A549 (cell line): ENCODE measurements at regions not wholly inside any gene's neighbourhood (a gene's known extent, or its start where the extent isn't known, plus 50 kb on each side); places are given as distances from the start of the nearest gene placed in this dataset.

ENCODE experiments used
- BHLHE40 ChIP-seq: IDR thresholded peaks from 2 replicates; pipeline ENCODE4 v1.6.1; 2012; ENCODE audit warnings: low read depth, low read length, inconsistent platforms
- KDM5A ChIP-seq: fragments of 200-600 bp; sonication (generic); IDR thresholded peaks from 2 replicates; pipeline ENCODE4 v1.6.1; 2016; ENCODE audit warnings: antibody characterized with exemption, mild to moderate bottlenecking
- RARB ChIP-seq: fragments of 250-450 bp; sonication (Bioruptor Pico); IDR thresholded peaks from 2 replicates; pipeline ENCODE4 v1.8.0; 2021; ENCODE audit warnings: mild to moderate bottlenecking, moderate library complexity
- TF ChIP-seq, protein P1 (sequence below): fragments of >200 bp; sonication (Bioruptor Twin); formaldehyde crosslinking; IDR thresholded peaks from 3 replicates; pipeline ENCODE4 v1.5.1; 2016
- TF ChIP-seq, protein P2 (sequence below): IDR thresholded peaks from 2 replicates; pipeline ENCODE4 v1.6.1; 2012

DNA sequence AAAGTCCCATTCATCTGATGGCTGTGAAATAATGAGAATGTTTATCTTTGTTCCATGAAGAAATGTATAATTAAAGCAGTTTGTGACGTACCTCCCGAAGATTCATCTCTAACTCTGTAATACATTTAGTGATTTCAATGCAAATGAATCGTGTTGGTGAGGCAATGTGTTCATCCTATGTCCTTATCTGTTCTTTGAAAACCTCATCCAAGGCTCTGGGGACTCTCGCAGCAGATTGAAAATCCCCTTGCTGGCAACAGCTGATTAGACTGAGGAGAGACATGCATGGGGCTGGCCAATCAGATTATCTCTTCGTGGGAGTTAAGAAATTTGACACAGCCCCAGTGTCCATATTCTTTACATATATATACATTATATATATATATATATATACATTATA, 1095.4 kb upstream of the EEF2KMT start:
- no peak for TF ChIP-seq KDM5A
- TF ChIP-seq, protein P1, sequence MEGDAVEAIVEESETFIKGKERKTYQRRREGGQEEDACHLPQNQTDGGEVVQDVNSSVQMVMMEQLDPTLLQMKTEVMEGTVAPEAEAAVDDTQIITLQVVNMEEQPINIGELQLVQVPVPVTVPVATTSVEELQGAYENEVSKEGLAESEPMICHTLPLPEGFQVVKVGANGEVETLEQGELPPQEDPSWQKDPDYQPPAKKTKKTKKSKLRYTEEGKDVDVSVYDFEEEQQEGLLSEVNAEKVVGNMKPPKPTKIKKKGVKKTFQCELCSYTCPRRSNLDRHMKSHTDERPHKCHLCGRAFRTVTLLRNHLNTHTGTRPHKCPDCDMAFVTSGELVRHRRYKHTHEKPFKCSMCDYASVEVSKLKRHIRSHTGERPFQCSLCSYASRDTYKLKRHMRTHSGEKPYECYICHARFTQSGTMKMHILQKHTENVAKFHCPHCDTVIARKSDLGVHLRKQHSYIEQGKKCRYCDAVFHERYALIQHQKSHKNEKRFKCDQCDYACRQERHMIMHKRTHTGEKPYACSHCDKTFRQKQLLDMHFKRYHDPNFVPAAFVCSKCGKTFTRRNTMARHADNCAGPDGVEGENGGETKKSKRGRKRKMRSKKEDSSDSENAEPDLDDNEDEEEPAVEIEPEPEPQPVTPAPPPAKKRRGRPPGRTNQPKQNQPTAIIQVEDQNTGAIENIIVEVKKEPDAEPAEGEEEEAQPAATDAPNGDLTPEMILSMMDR: no peak
- TF ChIP-seq RARB (CRISPR knock-in tag): no peak
- TF ChIP-seq, protein P2, sequence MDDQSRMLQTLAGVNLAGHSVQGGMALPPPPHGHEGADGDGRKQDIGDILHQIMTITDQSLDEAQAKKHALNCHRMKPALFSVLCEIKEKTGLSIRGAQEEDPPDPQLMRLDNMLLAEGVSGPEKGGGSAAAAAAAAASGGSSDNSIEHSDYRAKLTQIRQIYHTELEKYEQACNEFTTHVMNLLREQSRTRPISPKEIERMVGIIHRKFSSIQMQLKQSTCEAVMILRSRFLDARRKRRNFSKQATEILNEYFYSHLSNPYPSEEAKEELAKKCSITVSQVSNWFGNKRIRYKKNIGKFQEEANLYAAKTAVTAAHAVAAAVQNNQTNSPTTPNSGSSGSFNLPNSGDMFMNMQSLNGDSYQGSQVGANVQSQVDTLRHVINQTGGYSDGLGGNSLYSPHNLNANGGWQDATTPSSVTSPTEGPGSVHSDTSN: no peak
- TF ChIP-seq BHLHE40: no peak
